GM21786 (cell line): ENCODE measurements at regions not wholly inside any gene's neighbourhood (a gene's known extent, or its start where the extent isn't known, plus 50 kb on each side); places are given as distances from the start of the nearest gene placed in this dataset.
"Not testable (repeated sequence)": the region's sequence is repeated elsewhere in the genome, so short reads cannot be mapped to it uniquely, and the experiment has no call there.

Source experiments
- ATAC-seq: cut with Tn5 transposase; IDR thresholded peaks from one replicate; pipeline ENCODE4 v1.9.1; 2021; ENCODE audit not compliant: unreplicated experiment

DNA sequence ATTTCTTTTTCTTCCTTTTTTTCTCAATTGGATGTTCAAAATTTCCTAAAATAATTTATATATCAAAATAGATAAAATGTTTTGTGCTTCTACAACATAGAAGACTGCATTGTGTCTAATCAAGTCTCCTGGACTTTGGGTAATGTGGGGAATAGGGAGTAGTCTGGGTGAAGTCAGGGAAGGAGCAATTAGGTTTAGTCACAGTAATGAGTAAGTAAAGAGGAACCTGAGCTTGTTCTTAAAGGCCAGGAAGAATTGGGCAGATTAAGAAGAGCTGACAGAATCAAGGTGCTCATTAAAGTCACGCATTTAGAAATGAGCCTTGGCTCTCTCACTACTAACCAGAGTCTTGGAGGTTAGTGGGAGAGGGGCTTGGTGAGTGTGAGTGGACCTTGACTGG, 233.3 kb upstream of the SSTR1 start:
- no peak for ATAC-seq

GRCh38 chr14:37977481-37977880, 230.2 kb upstream of the SSTR1 start:
- no peak for ATAC-seq

- ATAC-seq, result no peak
These were observed 221.8 kb upstream of the SSTR1 start for GRCh38 chr14:37985826-37986470.

GRCh38 chr14:37988472-37988871, 219.2 kb upstream of the SSTR1 start:
- ATAC-seq, result no peak

GRCh38 chr14:37991027-37991426, 216.7 kb upstream of the SSTR1 start:
- no peak for ATAC-seq

GRCh38 chr14:37992499-37992898, 215.2 kb upstream of the SSTR1 start:
- ATAC-seq, result no peak

DNA sequence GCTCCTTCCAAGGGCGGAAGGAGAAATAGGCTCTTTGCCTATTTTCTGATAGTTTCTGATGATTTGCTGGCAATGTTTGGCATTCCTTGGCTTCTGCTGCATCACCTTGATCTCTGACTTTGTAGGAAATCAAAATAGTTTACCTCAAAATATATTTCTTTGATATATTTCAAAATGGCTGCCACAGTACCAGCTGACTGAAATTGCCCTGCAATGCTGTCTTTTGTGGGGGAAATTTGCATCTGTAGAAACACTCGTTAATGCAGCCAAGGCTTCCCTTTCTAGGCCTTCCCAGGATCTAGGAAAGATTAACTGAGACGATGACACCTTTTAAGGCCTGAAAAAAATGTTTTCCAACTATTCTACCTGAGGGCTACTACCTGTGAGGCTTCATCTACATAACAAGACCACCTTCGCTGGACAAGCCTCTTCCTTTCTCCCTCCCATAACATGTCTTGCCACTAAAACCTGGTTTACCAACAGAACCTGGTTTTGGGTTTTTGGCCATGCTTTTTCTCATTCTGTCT, 212.8 kb upstream of the SSTR1 start:
- no peak for ATAC-seq

DNA sequence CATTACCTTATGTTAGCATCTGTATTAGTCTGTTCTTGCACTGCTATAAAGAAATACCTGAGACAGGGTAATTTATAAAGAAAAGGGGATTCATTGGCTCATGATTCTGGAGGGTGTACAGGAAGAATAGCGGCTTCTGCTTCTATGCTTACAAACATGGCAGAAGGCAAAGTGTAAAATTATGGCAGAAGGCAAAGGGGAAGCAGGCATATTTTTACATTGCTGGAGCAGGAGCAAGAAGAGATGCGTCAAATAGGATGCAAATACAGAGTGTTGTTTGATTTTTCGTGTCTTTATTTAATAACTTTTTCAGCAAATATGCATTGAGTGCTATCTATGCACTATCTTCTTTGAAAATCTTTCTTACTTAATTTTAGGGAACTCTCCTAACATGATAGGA, 210.7 kb upstream of the SSTR1 start:
- no peak for ATAC-seq

- no peak for ATAC-seq
These were observed 207.4 kb upstream of the SSTR1 start for GRCh38 chr14:38000340-38000739.

DNA sequence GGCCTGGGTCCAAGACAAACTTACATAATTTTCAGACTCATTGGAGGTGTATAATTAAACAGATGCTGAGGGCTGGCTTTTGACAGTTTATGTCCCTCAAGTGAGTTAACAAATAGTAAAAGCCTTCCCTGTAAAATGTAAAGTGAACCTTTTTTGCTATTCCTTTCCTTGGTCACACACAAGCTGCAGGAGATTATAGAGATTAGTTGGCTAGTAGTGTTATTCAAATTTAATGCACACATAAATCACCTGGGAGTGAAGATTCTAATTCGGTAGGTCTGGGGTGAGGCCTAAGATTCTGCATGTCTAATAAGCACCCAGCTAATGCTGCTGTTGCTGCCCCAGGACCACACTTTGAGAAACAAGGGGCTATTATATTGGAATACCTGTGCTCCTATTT, 206.2 kb upstream of the SSTR1 start:
- ATAC-seq, result no peak

- ATAC-seq, result no peak
These were observed 203.7 kb upstream of the SSTR1 start for GRCh38 chr14:38003746-38004609.

GRCh38 chr14:38004610-38004879, 203.2 kb upstream of the SSTR1 start:
- ATAC-seq, result no peak

DNA sequence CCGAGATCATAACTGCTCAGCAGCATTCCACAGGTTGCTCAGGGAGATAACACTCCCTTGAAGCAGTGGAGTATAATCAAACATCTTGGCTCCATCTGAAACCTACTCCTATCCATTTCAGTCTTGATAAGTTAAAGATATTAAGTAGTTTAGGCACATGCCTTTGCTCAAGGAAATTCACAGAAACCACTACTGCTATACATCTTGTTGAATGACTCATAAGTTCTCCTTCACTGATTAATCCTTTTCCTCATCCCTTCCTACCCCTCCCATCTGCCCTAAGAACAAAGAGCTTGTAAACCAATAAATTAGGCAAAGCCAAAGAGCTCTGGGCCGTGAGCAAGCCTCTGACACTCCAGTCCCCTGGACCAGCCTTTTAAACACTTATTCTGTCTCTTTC, 196.5 kb upstream of the SSTR1 start:
- ATAC-seq, result not testable (repeated sequence)

GRCh38 chr14:38012056-38012455, 195.6 kb upstream of the SSTR1 start:
- no peak for ATAC-seq

- no peak for ATAC-seq
These were observed 191.2 kb upstream of the SSTR1 start for GRCh38 chr14:38016497-38016896.

DNA sequence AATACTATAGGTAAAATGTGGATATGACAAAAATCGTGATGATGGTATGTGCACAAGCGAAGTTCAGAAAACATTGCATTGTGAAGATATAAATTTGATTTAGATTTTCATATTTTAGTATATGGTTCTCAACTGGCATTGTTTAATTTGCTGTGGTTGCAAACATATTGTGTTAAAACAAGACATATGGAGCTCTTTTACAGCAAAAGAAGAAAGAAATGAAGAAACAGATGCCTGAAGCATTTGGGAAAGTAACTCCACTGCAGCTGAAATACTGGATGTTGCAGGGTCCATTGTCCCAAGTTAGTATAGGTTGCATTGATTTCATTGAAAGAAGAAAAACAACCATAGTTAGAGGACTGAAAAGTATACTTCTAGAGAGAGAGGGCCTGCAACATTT, 185.8 kb upstream of the SSTR1 start:
- ATAC-seq, result no peak

- ATAC-seq, result no peak
These were observed 184.9 kb upstream of the SSTR1 start for GRCh38 chr14:38022775-38023174.

DNA sequence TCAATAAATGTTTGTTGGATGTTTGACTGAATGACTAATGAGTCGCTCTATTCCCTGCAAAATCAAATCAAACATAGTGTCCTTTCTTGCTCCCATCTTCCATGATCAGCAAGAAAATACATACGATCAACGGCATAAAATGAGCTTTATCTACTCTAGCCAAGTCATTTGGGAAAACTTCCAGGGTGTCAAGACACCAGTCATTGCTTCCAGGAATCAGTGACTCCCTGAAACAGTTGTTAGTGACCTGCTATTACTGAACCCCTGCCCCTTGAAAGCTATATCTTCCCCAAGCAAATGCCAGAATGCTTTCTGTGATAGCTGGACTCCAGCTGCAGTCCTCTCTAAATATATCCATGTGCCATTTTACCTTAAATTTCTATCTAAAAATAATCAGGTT, 169.5 kb upstream of the SSTR1 start:
- no peak for ATAC-seq

GRCh38 chr14:38038986-38039385, 168.7 kb upstream of the SSTR1 start:
- no peak for ATAC-seq

GRCh38 chr14:38039496-38039895, 168.2 kb upstream of the SSTR1 start:
- ATAC-seq, result no peak

GRCh38 chr14:38040411-38040810, 167.3 kb upstream of the SSTR1 start:
- no peak for ATAC-seq

GRCh38 chr14:38042322-38042721, 165.4 kb upstream of the SSTR1 start:
- ATAC-seq, result no peak

GRCh38 chr14:38044710-38045109, 163.0 kb upstream of the SSTR1 start:
- ATAC-seq, result no peak
